ENCODE measurements at regions not wholly inside any gene's neighbourhood (a gene's known extent, or its start where the extent isn't known, plus 50 kb on each side); places are given as distances from the start of the nearest gene placed in this dataset.
A peak's percentile ranks its signal among the peaks of the same experiment; 100 is the strongest.

- H3K4me2 ChIP-seq (ENCODE audit: low read length): no peak overlapping the region
- H3K27me3 ChIP-seq (ENCODE audit: insufficient read depth, low read depth, low read length): no peaks in the 10 kb centered on the region
- no peaks in the 10 kb centered on the region for H3K36me3 ChIP-seq (ENCODE audit: insufficient read depth, low read length)
- TF ChIP-seq TAF1 (IDR thresholded peaks at IDR 0.05; ENCODE audit: low read depth) (no peak), SMC3 (conservative IDR thresholded peaks at IDR 0.05; ENCODE audit: poor library complexity) (peak; percentile 75), CTCF (IDR thresholded peaks at IDR 0.05; ENCODE audit: poor library complexity, severe bottlenecking) (peak; percentile 74), MXI1 (conservative IDR thresholded peaks at IDR 0.05; ENCODE audit: poor library complexity, severe bottlenecking) (no peak), POLR2AphosphoS5 (IDR thresholded peaks at IDR 0.05) (no peak), RAD21 (conservative IDR thresholded peaks at IDR 0.05) (peak; percentile 75)
- H2AFZ ChIP-seq (ENCODE audit: low read depth, low read length): no peak overlapping the region
- no peaks in the 10 kb centered on the region for H3K79me2 ChIP-seq (replicated peaks; ENCODE audit: insufficient read depth, low read length)
- H3K27ac ChIP-seq (ENCODE audit: low read length): no peak overlapping the region
- no peaks in the 10 kb centered on the region for H4K20me1 ChIP-seq (ENCODE audit: insufficient read depth)
- no peaks in the 10 kb centered on the region for H3F3A ChIP-seq (ENCODE audit: insufficient read depth, low read length, poor library complexity, severe bottlenecking)
- H3K9me2 ChIP-seq (ENCODE audit: insufficient read depth, low read length): no peaks in the 10 kb centered on the region
- no peak overlapping the region for H3K9ac ChIP-seq (ENCODE audit: low read length)
- H3K9me3 ChIP-seq (ENCODE audit: low read length): no peaks in the 10 kb centered on the region
- H3K4me3 ChIP-seq (ENCODE audit: low read length): no peak overlapping the region
Observed at GRCh38 chr10:28250782-28251181, 52.1 kb downstream of the MPP7 start.

- H3K4me2 ChIP-seq (ENCODE audit: low read length): no peak overlapping the region
- no peak overlapping the region for H3K9ac ChIP-seq (ENCODE audit: low read length)
Observed at GRCh38 chr10:28250358-28250757, 52.5 kb downstream of the MPP7 start.

GRCh38 chr10:28249512-28249911, 53.4 kb downstream of the MPP7 start:
- H3F3A ChIP-seq (ENCODE audit: insufficient read depth, low read length, poor library complexity, severe bottlenecking): no peaks in the 10 kb centered on the region
- no peak overlapping the region for H3K27ac ChIP-seq (ENCODE audit: low read length)
- no peaks in the 10 kb centered on the region for H3K27me3 ChIP-seq (ENCODE audit: insufficient read depth, low read depth, low read length)
- no peaks in the 10 kb centered on the region for H3K36me3 ChIP-seq (ENCODE audit: insufficient read depth, low read length)
- no peaks in the 10 kb centered on the region for H3K9me2 ChIP-seq (ENCODE audit: insufficient read depth, low read length)
- no peak overlapping the region for H3K4me3 ChIP-seq (ENCODE audit: low read length)
- H3K4me2 ChIP-seq (ENCODE audit: low read length): no peak overlapping the region
- H3K9ac ChIP-seq (ENCODE audit: low read length): no peak overlapping the region
- no peaks in the 10 kb centered on the region for H3K9me3 ChIP-seq (ENCODE audit: low read length)
- TF ChIP-seq MXI1 (conservative IDR thresholded peaks at IDR 0.05; ENCODE audit: poor library complexity, severe bottlenecking): no peak
- no peak for TF ChIP-seq REST (IDR thresholded peaks at IDR 0.05; ENCODE audit: borderline replicate concordance)
- no peak for TF ChIP-seq CTCF (IDR thresholded peaks at IDR 0.05; ENCODE audit: poor library complexity, severe bottlenecking)
- TF ChIP-seq TAF1 (IDR thresholded peaks at IDR 0.05; ENCODE audit: low read depth): no peak
- no peak for TF ChIP-seq SMC3 (conservative IDR thresholded peaks at IDR 0.05; ENCODE audit: poor library complexity)
- TF ChIP-seq EZH2 (IDR thresholded peaks at IDR 0.05; ENCODE audit: borderline replicate concordance, insufficient read depth, low read length, poor library complexity, severe bottlenecking): no peak
- TF ChIP-seq RAD21 (conservative IDR thresholded peaks at IDR 0.05): no peak
- TF ChIP-seq EP300 (conservative IDR thresholded peaks at IDR 0.05; ENCODE audit: poor library complexity, severe bottlenecking): no peak
- no peak for TF ChIP-seq POLR2AphosphoS5 (IDR thresholded peaks at IDR 0.05)
- H3K79me2 ChIP-seq (replicated peaks; ENCODE audit: insufficient read depth, low read length): no peaks in the 10 kb centered on the region
- no peak overlapping the region for H2AFZ ChIP-seq (ENCODE audit: low read depth, low read length)
- no peaks in the 10 kb centered on the region for H4K20me1 ChIP-seq (ENCODE audit: insufficient read depth)

More at GRCh38 chr10:28250358-28250757, 52.5 kb downstream of the MPP7 start:
- Histone ChIP-seq H3K9me2 (ENCODE audit: insufficient read depth, low read length) (no peaks in the 10 kb centered on the region), H3K27me3 (ENCODE audit: insufficient read depth, low read depth, low read length) (no peaks in the 10 kb centered on the region), H2AFZ (ENCODE audit: low read depth, low read length) (no peak overlapping the region), H3K4me3 (ENCODE audit: low read length) (no peak overlapping the region), H3F3A (ENCODE audit: insufficient read depth, low read length, poor library complexity, severe bottlenecking) (no peaks in the 10 kb centered on the region), H3K27ac (ENCODE audit: low read length) (no peak overlapping the region), H4K20me1 (ENCODE audit: insufficient read depth) (no peaks in the 10 kb centered on the region), H3K79me2 (replicated peaks; ENCODE audit: insufficient read depth, low read length) (no peaks in the 10 kb centered on the region), H3K36me3 (ENCODE audit: insufficient read depth, low read length) (no peaks in the 10 kb centered on the region), H3K9me3 (ENCODE audit: low read length) (no peaks in the 10 kb centered on the region)
- TF ChIP-seq POLR2AphosphoS5 (IDR thresholded peaks at IDR 0.05) (no peak), EP300 (conservative IDR thresholded peaks at IDR 0.05; ENCODE audit: poor library complexity, severe bottlenecking) (no peak), SMC3 (conservative IDR thresholded peaks at IDR 0.05; ENCODE audit: poor library complexity) (no peak), RAD21 (conservative IDR thresholded peaks at IDR 0.05) (no peak), EZH2 (IDR thresholded peaks at IDR 0.05; ENCODE audit: borderline replicate concordance, insufficient read depth, low read length, poor library complexity, severe bottlenecking) (no peak)

Measured in neural cell (in vitro differentiated cells).